IMR-90 (cell line): ENCODE measurements at regions not wholly inside any gene's neighbourhood (a gene's known extent, or its start where the extent isn't known, plus 50 kb on each side); places are given as distances from the start of the nearest gene placed in this dataset.

Experiments
- ATAC-seq: fragments of 200-7000 bp; cut with Tn5 transposase; 2 replicates; pipeline ENCODE4 v1.9.1; 2020; ENCODE audit warnings: low read depth, mild to moderate bottlenecking, moderate library complexity
- BruUV-seq: library from RNA; stranded (reverse); fragments of 400-500 nt; replicated peaks from 2 replicates; lab custom pipeline; 2021; lab: Mats Ljungman, UMichigan
- CTCF ChIA-PET: fragments of 300-600 bp; formaldehyde crosslinking; extraction: SDS; loops from one replicate; lab custom pipeline; 2021; ENCODE audit warnings: antibody characterized with exemption; lab: Yijun Ruan, JAX
- POLR2A ChIA-PET: fragments of 300-600 bp; sonication (Branson Sonifier 250); formaldehyde crosslinking; loops from one replicate; lab custom pipeline; 2022; ENCODE audit warnings: antibody characterized with exemption; ENCODE audit not compliant: unreplicated experiment; lab: Charles Lee
- DNase-seq: peaks from one replicate; pipeline ENCODE4 v3.0.0; 2013
- H2AFZ ChIP-seq: replicated peaks from 2 replicates; pipeline ENCODE3; 2013; ENCODE audit warnings: low read length, mild to moderate bottlenecking; ENCODE audit not compliant: poor library complexity
- H2AK5ac ChIP-seq: 2 replicates; pipeline ENCODE4 v1.6.1; 2013; ENCODE audit warnings: low read depth, low read length, inconsistent platforms
- H2AK9ac ChIP-seq: replicated peaks from 2 replicates; pipeline ENCODE3; 2013; ENCODE audit warnings: mild to moderate bottlenecking, low read depth, low read length, moderate library complexity; ENCODE audit not compliant: poor library complexity
- H2BK120ac ChIP-seq: 2 replicates; pipeline ENCODE4 v1.6.1; 2013; ENCODE audit warnings: low read depth, low read length, inconsistent platforms
- H2BK15ac ChIP-seq: 3 replicates; pipeline ENCODE4 v1.6.1; 2013; ENCODE audit warnings: low read depth, low read length, inconsistent platforms
- H2BK20ac ChIP-seq: 2 replicates; pipeline ENCODE4 v1.6.1; 2013; ENCODE audit warnings: low read depth, mild to moderate bottlenecking, inconsistent platforms, low read length, moderate library complexity
- H2BK5ac ChIP-seq: 2 replicates; pipeline ENCODE4 v1.6.1; 2013; ENCODE audit warnings: mild to moderate bottlenecking, low read depth, low read length, inconsistent platforms; ENCODE audit not compliant: poor library complexity, severe bottlenecking
- H3K14ac ChIP-seq: replicated peaks from 2 replicates; pipeline ENCODE4 v1.6.1; 2013; ENCODE audit warnings: low read depth, low read length, inconsistent platforms
- H3K18ac ChIP-seq: 2 replicates; pipeline ENCODE4 v1.6.1; 2013; ENCODE audit warnings: low read depth, low read length, control low read depth
- H3K23ac ChIP-seq: 2 replicates; pipeline ENCODE4 v1.6.1; 2013; ENCODE audit warnings: low read depth, low read length, inconsistent platforms
- H3K27ac ChIP-seq: 2 replicates; pipeline ENCODE4 v1.5.1; 2013; ENCODE audit warnings: mild to moderate bottlenecking, control low read depth, low read length; ENCODE audit not compliant: insufficient read depth
- H3K27me3 ChIP-seq: 2 replicates; pipeline ENCODE4 v1.6.1; 2013; ENCODE audit warnings: low read length; ENCODE audit not compliant: control insufficient read depth, insufficient read depth
- H3K36me3 ChIP-seq: 2 replicates; pipeline ENCODE4 v1.6.1; 2013; ENCODE audit warnings: low read length, mixed read lengths; ENCODE audit not compliant: control insufficient read depth, insufficient read depth
- H3K4ac ChIP-seq: 2 replicates; pipeline ENCODE4 v1.6.1; 2013; ENCODE audit warnings: low read depth, low read length, inconsistent platforms
- H3K4me1 ChIP-seq: 2 replicates; pipeline ENCODE4 v1.6.1; 2013; ENCODE audit warnings: low read length, mixed read lengths; ENCODE audit not compliant: control insufficient read depth, insufficient read depth
- H3K4me2 ChIP-seq: 2 replicates; pipeline ENCODE4 v1.6.1; 2013; ENCODE audit warnings: low read depth, mild to moderate bottlenecking, control low read depth, low read length, moderate library complexity
- H3K4me3 ChIP-seq: 2 replicates; pipeline ENCODE4 v1.5.1; 2013; ENCODE audit warnings: low read depth, mild to moderate bottlenecking, control low read depth, low read length, moderate library complexity; ENCODE audit not compliant: insufficient read depth
- H3K56ac ChIP-seq: 2 replicates; pipeline ENCODE4 v1.6.1; 2013; ENCODE audit warnings: low read length, inconsistent platforms; ENCODE audit not compliant: insufficient read depth; ENCODE audit errors: extremely low read depth
- H3K79me1 ChIP-seq, 2 experiments: 2 replicates each; pipeline ENCODE4 v1.6.1; 2013; ENCODE audit warnings: low read length in 2 of 2, inconsistent platforms in 1 of 2, low read depth in 1 of 2
- H3K9ac ChIP-seq: 2 replicates; pipeline ENCODE4 v1.6.1; 2013; ENCODE audit warnings: low read depth, low read length, control low read depth
- H3K9me1 ChIP-seq: 2 replicates; pipeline ENCODE4 v1.6.1; 2013; ENCODE audit warnings: low read length, inconsistent platforms; ENCODE audit not compliant: insufficient read depth
- H3K9me3 ChIP-seq: 2 replicates; pipeline ENCODE4 v1.6.1; 2013; ENCODE audit warnings: low read length; ENCODE audit not compliant: control insufficient read depth, insufficient read depth
- H4K20me1 ChIP-seq: 2 replicates; pipeline ENCODE4 v1.6.1; 2013; ENCODE audit warnings: low read length, inconsistent platforms; ENCODE audit not compliant: insufficient read depth
- H4K5ac ChIP-seq: 2 replicates; pipeline ENCODE4 v1.6.1; 2013; ENCODE audit warnings: mild to moderate bottlenecking, low read depth, low read length, control low read depth
- H4K8ac ChIP-seq, 2 experiments: 2 replicates each; pipeline ENCODE4 v1.6.1; 2013; ENCODE audit warnings: low read depth in 2 of 2, low read length in 2 of 2, control low read depth in 1 of 2, inconsistent platforms in 1 of 2
- H4K91ac ChIP-seq: 2 replicates; pipeline ENCODE4 v1.6.1; 2013; ENCODE audit warnings: low read depth, low read length, inconsistent platforms; ENCODE audit not compliant: insufficient read depth
- BHLHE40 ChIP-seq: fragments of 150-350 bp; IDR thresholded peaks from 2 replicates; pipeline ENCODE4 v1.6.1; 2016; ENCODE audit warnings: mild to moderate bottlenecking, low read depth, low read length
- NFE2L2 ChIP-seq: fragments of 150-350 bp; IDR thresholded peaks from 2 replicates; pipeline ENCODE4 v1.6.1; 2016; ENCODE audit warnings: low read depth, mild to moderate bottlenecking, low read length
- RAD21 ChIP-seq: IDR thresholded peaks from 2 replicates; pipeline ENCODE4 v1.6.1; 2012; ENCODE audit warnings: low read length, improper control_type of control experiment
- RCOR1 ChIP-seq: IDR thresholded peaks from 2 replicates; pipeline ENCODE4 v1.6.1; 2012; ENCODE audit warnings: mild to moderate bottlenecking, low read length, improper control_type of control experiment; ENCODE audit not compliant: insufficient replicate concordance
- USF2 ChIP-seq: fragments of 150-350 bp; IDR thresholded peaks from 2 replicates; pipeline ENCODE4 v1.6.1; 2017; ENCODE audit warnings: mild to moderate bottlenecking, antibody characterized with exemption, low read length, low read depth
- WGBS, 2 experiments: methylation state at CpG; one replicate each; pipeline versions ENCODE4 v1.1.5 to v1.1.7; 2013; ENCODE audit warnings: missing lambda C conversion rate in 2 of 2; ENCODE audit not compliant: insufficient read length in 1 of 2; ENCODE audit errors: extremely low coverage in 2 of 2; 5-methylcytosine and 5-hydroxymethylcytosine counted together
- dilution Hi-C: fragments of 300-500 bp; cut with HindIII; formaldehyde crosslinking; loops from one replicate; pipeline ENCODE4 v1.14.3; 2018; ENCODE audit warnings: low sequenced_read_pairs; ENCODE audit not compliant: unreplicated experiment
- in situ Hi-C: fragments of 300-500 bp; cut with MboI; formaldehyde crosslinking; loops from 3 replicates; pipeline ENCODE4 v1.14.3; 2019; ENCODE audit warnings: low sequenced_read_pairs, inconsistent platforms, mixed read lengths
- intact Hi-C: fragments of 100-400 bp; cut with micrococcal nuclease; formaldehyde crosslinking; loops from 2 replicates; pipeline ENCODE4 v1.10.0; 2022

- intact Hi-C loops (no loop called here), in situ Hi-C loops (no loop called here), dilution Hi-C loops (no loop called here)
- Histone ChIP-seq H3K9me1 (no peaks in the 10 kb centered on the region), H2BK20ac (no peak overlapping the region), H3K56ac (no peak overlapping the region), H2AFZ (no peak overlapping the region), H3K9ac (no peak overlapping the region), H3K36me3 (no peaks in the 10 kb centered on the region), H3K4me3 (no peak overlapping the region), H4K8ac (no peak overlapping the region), H2BK5ac (no peak overlapping the region), H2AK5ac (no peak overlapping the region), H4K91ac (no peak overlapping the region), H2BK15ac (no peak overlapping the region), H3K79me1 (no peaks in the 10 kb centered on the region), H3K14ac (no peak overlapping the region), H3K4me1 (no peaks in the 10 kb centered on the region), H3K18ac (no peak overlapping the region), H3K27me3 (no peaks in the 10 kb centered on the region), H3K9me3 (peaks cover 6% of the 10 kb centered on the region; the same call in 1 of the 2 replicates), H2AK9ac (no peak overlapping the region), H3K23ac (no peak overlapping the region), H2BK120ac (no peak overlapping the region), H3K4me2 (no peak overlapping the region), H3K27ac (no peak overlapping the region), H3K4ac (no peak overlapping the region), H4K20me1 (no peaks in the 10 kb centered on the region), H4K5ac (no peak overlapping the region)
- ChIA-PET CTCF (no interaction called here), POLR2A (no interaction called here)
- WGBS, 2 experiments: no CpG with 5 or more reads among the region's 1 CpG
- no TSS peak for BruUV-seq
- ATAC-seq: no peak
- no peak for TF ChIP-seq USF2
- TF ChIP-seq NFE2L2: no peak
- no peak for TF ChIP-seq RAD21
- TF ChIP-seq RCOR1: no peak
- no peak for TF ChIP-seq BHLHE40
- DNase-seq: no peak
Measured at GRCh38 chr3:26114851-26115250, 325.0 kb downstream of the OXSM start.
